HG02759 (cell line): ENCODE measurements at regions not wholly inside any gene's neighbourhood (a gene's known extent, or its start where the extent isn't known, plus 50 kb on each side); places are given as distances from the start of the nearest gene placed in this dataset.

Experiments
- ATAC-seq: cut with Tn5 transposase; IDR thresholded peaks from one replicate; pipeline ENCODE4 v1.9.1; 2021; ENCODE audit warnings: mild to moderate bottlenecking, moderate library complexity; ENCODE audit not compliant: unreplicated experiment

- ATAC-seq: no peak
These were observed 533.8 kb upstream of the TMPRSS15 start for GRCh38 chr21:18937337-18937736.

DNA sequence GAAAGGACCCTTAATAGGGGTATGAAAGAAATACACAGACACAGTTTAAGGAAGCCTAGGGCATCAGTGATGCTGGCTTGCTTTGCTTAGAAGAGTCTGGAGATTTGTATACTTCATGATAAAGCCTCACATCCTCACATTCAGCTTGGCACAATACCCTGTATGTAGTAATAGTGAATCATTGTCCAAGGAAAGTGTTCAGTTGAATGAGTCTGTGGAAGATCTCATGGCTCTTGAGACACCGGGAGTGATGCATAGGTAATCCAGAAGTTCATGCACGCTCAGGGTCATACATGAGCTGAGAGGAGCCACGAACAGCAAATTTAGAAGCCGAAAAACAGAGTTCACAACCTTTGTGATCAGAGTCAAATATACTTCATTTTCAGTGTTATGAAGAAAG is 537.2 kb upstream of the TMPRSS15 start:
- no peak for ATAC-seq

GRCh38 chr21:18950045-18950740 is 546.6 kb upstream of the TMPRSS15 start:
- no peak for ATAC-seq

- no peak for ATAC-seq
These were observed 547.9 kb upstream of the TMPRSS15 start for GRCh38 chr21:18951271-18952038.

DNA sequence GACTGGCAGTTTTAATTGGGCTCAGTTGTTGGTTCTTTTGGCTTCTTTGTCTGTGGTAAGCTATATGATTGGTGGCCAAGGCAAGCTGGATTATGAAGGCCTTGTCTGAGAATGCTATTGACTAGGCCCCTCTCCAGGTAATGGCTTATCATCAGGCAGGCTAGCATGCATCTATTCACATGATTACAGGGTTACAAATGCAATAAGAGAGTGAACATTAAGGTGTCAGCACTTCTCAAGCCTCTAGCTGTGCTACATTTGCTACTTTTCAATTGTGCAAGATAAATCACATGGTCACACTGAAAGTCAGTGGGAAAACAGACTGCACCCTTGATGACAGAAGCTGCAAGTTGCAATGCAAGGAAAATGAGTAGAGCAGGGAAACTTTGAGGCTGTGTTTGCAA is 550.9 kb upstream of the TMPRSS15 start:
- ATAC-seq: no peak

DNA sequence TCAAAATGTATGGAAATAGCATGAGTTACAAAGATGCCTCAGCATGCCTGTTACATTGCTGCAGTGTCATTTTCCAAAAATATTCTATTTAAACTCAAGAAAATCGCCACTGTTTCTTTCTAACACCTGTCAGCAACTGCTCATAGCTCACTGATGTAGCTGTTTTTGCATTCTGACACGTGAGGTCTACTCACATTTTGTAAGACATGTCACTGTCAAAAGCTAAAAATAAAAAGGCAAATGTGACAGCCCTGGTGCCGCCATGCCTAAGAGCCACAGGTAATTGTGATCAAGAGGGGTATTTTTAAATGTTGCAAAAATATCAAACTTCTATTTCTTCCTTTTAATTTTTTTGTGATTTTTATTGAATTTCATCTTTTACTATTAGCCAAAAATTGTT is 556.2 kb upstream of the TMPRSS15 start:
- ATAC-seq: no peak

DNA sequence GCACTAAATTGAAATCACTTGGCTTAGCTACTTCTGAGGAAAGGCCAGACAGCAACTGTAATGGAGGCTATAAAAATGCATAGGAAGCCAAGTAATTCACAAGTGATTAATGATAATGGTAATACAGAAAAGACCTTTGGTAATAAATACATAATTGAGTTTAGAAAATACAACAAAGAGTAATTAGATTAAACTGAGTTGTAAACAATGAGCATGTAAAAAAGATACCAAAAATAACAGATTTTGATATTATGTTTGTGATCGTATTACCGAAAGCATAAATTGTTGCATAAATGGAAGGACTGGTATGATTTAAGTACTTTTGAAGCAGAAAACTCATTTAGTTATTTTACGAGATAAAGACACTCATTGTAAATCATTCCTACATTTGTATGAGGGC is 556.7 kb upstream of the TMPRSS15 start:
- ATAC-seq: no peak

DNA sequence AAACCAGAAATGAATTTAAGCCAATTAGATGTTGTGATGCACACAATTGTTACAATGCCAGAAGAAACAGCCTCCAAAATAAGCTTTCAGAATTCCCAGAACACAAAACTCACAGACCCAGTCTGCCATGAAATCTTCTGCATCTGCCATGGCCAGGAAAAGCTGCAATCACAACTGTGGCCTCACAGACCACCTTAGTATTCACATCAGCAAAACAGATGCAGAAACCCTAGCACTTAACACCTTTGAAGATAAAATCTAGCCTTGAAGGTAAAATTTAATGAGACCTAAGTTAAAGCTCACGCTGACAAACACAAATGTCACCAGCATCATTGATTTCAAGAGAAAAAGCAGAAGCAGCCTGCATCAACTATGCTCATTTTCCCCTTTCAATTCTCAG is 566.8 kb upstream of the TMPRSS15 start:
- ATAC-seq: no peak

GRCh38 chr21:18970941-18971340 is 567.4 kb upstream of the TMPRSS15 start:
- no peak for ATAC-seq

DNA sequence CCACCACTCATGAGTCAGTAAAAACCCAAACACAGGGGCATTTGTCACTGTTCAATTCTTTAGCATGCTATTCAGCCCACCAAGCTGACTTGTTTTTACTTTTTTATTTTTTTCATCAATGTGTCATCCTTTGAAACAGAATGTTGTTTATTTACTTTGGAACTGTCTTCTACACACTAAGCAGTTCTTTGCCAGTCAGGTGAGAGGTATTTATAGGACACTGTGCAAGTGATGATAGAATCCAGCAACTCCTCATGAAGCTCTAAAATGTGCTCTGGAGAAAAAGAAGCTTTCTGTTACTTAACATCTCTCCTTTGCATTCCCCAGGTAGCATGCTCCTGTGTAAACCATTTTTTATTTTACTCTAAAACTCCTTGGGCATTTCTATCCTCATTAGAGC is 582.0 kb upstream of the TMPRSS15 start:
- no peak for ATAC-seq

- ATAC-seq: no peak
These were observed 582.6 kb upstream of the TMPRSS15 start for GRCh38 chr21:18986197-18986596.

DNA sequence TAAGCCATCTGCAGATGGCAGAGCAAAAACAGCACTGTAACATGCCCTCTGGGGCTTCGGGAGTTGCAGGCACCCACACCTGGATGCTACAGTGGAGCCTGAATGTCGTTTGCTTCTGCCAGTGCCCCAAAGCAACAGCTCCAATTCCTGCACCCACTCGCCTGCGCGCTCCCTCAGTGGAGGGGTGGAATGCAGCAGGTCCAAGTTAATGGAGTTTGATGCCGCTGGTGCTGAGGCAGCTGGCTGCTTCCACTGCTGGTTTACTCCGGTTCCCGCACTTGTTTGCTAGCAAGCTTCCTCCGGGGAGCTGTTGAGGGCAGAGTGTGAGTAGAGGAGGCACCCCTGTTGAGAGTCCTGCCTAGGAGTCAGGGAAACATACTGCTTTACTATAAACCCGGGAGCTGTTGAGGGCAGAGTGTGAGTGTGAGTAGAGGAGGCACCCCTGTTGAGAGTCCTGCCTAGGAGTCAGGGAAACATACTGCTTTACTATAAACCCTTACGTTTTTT is 584.0 kb upstream of the TMPRSS15 start:
- ATAC-seq: no peak

DNA sequence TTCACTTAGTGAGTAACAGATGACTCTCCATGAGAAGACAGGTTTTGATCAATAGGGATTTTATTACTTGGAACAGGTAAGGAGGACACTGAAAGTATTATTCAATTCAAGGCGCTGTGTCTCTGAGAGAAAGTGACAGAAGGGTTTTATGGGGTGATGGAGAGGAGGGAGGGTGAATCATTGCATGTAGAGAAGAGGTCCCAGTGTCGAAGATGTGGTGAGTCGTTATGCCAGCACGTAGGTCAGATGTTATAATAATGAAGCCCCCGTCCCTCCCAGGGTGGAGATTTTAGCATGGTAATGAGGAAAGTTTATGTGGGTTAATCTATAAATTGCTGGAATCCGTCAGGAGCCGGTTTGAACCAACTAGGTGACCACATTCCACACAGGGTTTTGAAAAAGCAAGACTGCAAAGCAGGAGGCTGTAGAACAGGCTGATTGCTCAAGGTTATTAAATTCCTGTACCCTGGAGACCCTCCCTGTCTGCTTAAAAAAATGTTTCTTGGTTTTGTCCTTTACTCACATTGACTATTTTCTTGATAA is 586.4 kb upstream of the TMPRSS15 start:
- no peak for ATAC-seq

GRCh38 chr21:18991846-18992245 is 588.3 kb upstream of the TMPRSS15 start:
- no peak for ATAC-seq

- ATAC-seq: no peak
These were observed 606.7 kb upstream of the TMPRSS15 start for GRCh38 chr21:19010251-19010650.

- no peak for ATAC-seq
These were observed 607.4 kb upstream of the TMPRSS15 start for GRCh38 chr21:19010996-19011395.

- no peak for ATAC-seq
These were observed 607.9 kb upstream of the TMPRSS15 start for GRCh38 chr21:19011451-19011850.

GRCh38 chr21:19013916-19014315 is 610.3 kb upstream of the TMPRSS15 start:
- no peak for ATAC-seq

GRCh38 chr21:19018529-19018928 is 614.9 kb upstream of the TMPRSS15 start:
- no peak for ATAC-seq

DNA sequence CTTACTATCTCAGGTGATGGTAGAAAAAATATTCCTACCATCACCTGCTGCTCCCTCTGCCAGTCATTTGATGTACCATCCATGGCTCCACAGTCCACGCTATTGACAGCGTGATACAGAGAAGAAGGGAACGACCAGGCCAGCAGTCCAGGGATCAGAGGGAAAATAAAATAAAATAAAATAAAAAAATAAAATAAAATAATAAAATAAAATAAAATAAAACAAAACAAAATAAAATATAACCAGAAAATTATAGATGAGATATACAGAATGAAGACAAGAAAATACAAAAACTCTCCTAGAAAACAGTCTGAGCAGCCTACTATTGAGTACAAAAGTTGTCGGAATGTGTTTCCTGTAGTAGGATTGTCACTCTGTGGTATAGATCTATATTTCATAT is 619.4 kb upstream of the TMPRSS15 start:
- no peak for ATAC-seq

GRCh38 chr21:19026911-19027310 is 623.3 kb upstream of the TMPRSS15 start:
- ATAC-seq: no peak

- no peak for ATAC-seq
These were observed 626.2 kb upstream of the TMPRSS15 start for GRCh38 chr21:19029816-19030215.
